SK-N-SH (cell line): ENCODE measurements at regions not wholly inside any gene's neighbourhood (a gene's known extent, or its start where the extent isn't known, plus 50 kb on each side); places are given as distances from the start of the nearest gene placed in this dataset.

Source experiments
- CTCF ChIA-PET: fragments of 300-600, 350-600 bp; formaldehyde crosslinking; extraction: SDS; loops from one replicate; lab custom pipeline; 2021; lab: Yijun Ruan, JAX
- POLR2A ChIA-PET: fragments of 350-600 bp; sonication (Branson Sonifier 250); formaldehyde crosslinking; extraction: SDS; loops from one replicate; lab custom pipeline; 2020; ENCODE audit warnings: antibody characterized with exemption, inconsistent platforms; lab: Yijun Ruan, JAX
- DNase-seq: peaks from one replicate; pipeline ENCODE4 v3.0.0; 2012
- H2AFZ ChIP-seq: fragments of 200-600 bp; sonication (generic); 2 replicates; pipeline ENCODE4 v1.8.1; 2016; ENCODE audit warnings: antibody characterized with exemption, mild to moderate bottlenecking, low read depth
- H3F3A ChIP-seq: fragments of 200-600 bp; sonication (generic); replicated peaks from 2 replicates; pipeline ENCODE3; 2016; ENCODE audit warnings: antibody characterized with exemption, mild to moderate bottlenecking; ENCODE audit not compliant: insufficient read depth
- H3K27ac ChIP-seq, 2 experiments: fragments of 200-500 bp in 1 of 2; fragments of 200-600 bp in 1 of 2; sonication (Bioruptor generic) in 1 of 2; sonication (generic), shearing (Covaris generic) in 1 of 2; 2 replicates each; pipeline versions ENCODE4 v1.5.1 to v1.6.1; 2014 to 2016; ENCODE audit warnings: low read depth in 2 of 2, inconsistent platforms in 1 of 2, low read length in 1 of 2, mild to moderate bottlenecking in 1 of 2, mixed read lengths in 1 of 2
- H3K27me3 ChIP-seq: fragments of 200-600 bp; sonication (generic), shearing (Covaris generic); 2 replicates; pipeline ENCODE4 v1.6.1; 2016; ENCODE audit warnings: mixed run types; ENCODE audit not compliant: insufficient read depth
- H3K36me3 ChIP-seq, 2 experiments: fragments of 200-500 bp in 1 of 2; fragments of 200-600 bp in 1 of 2; sonication (Bioruptor generic) in 1 of 2; sonication (generic) in 1 of 2; replicated peaks in 1 of 2; 2 replicates each; pipeline versions ENCODE3 to v1.5.1; 2014 to 2016; ENCODE audit warnings: low read length in 1 of 2, mild to moderate bottlenecking in 1 of 2; ENCODE audit not compliant: insufficient read depth in 2 of 2, control insufficient read depth in 1 of 2
- H3K4me1 ChIP-seq, 2 experiments: fragments of 200-500 bp in 1 of 2; fragments of 200-600 bp in 1 of 2; sonication (Bioruptor generic) in 1 of 2; sonication (generic), shearing (Covaris generic) in 1 of 2; 2 replicates each; pipeline versions ENCODE4 v1.5.1 to v1.6.1; 2014 to 2016; ENCODE audit warnings: low read depth in 1 of 2, low read length in 1 of 2, mixed run types in 1 of 2; ENCODE audit not compliant: insufficient read depth in 2 of 2, control insufficient read depth in 1 of 2
- H3K4me2 ChIP-seq: fragments of 200-600 bp; sonication (generic), shearing (Covaris generic); 2 replicates; pipeline ENCODE4 v1.6.1; 2017; ENCODE audit warnings: mixed run types
- H3K4me3 ChIP-seq, 2 experiments: fragments of 200-500 bp in 1 of 2; fragments of 200-600 bp in 1 of 2; sonication (Bioruptor generic) in 1 of 2; sonication (generic), shearing (Covaris generic) in 1 of 2; 2 replicates each; pipeline versions ENCODE4 v1.5.1 to v1.8.1; 2014 to 2016; ENCODE audit warnings: low read depth in 2 of 2, inconsistent platforms in 1 of 2, low read length in 1 of 2, mild to moderate bottlenecking in 1 of 2, mixed read lengths in 1 of 2, moderate library complexity in 1 of 2
- H3K79me2 ChIP-seq: fragments of 200-600 bp; sonication (generic); 2 replicates; pipeline ENCODE4 v1.8.1; 2017; ENCODE audit warnings: mild to moderate bottlenecking; ENCODE audit not compliant: insufficient read depth
- H3K9ac ChIP-seq: fragments of 200-600 bp; sonication (generic); 2 replicates; pipeline ENCODE4 v1.6.1; 2017; ENCODE audit warnings: mixed run types
- H3K9me2 ChIP-seq: fragments of 200-600 bp; sonication (generic); 2 replicates; pipeline ENCODE4 v1.6.1; 2017; ENCODE audit warnings: mixed run types
- H3K9me3 ChIP-seq: fragments of 200-600 bp; sonication (generic); 2 replicates; pipeline ENCODE4 v1.6.1; 2017; ENCODE audit warnings: mixed run types, mild to moderate bottlenecking, moderate library complexity
- H4K20me1 ChIP-seq: fragments of 200-600 bp; sonication (generic); 2 replicates; pipeline ENCODE4 v1.6.1; 2017; ENCODE audit warnings: mild to moderate bottlenecking, mixed run types; ENCODE audit not compliant: insufficient read depth
- CTCF ChIP-seq: fragments of 200-600 bp; sonication (generic); IDR thresholded peaks from 2 replicates; pipeline ENCODE4 v1.6.1; 2017; ENCODE audit warnings: antibody characterized with exemption, mild to moderate bottlenecking, moderate library complexity
- ELF1 ChIP-seq: IDR thresholded peaks from 2 replicates; pipeline ENCODE4 v1.4.0; 2012
- EP300 ChIP-seq, 2 experiments: IDR thresholded peaks; 2 replicates each; pipeline versions ENCODE4 v1.4.0 to v1.6.1; 2012; ENCODE audit warnings: borderline replicate concordance in 1 of 2, low read depth in 1 of 2, low read length in 1 of 2
- EZH2phosphoT487 ChIP-seq: fragments of 200-600 bp; sonication (generic); IDR thresholded peaks from 2 replicates; pipeline ENCODE4 v1.6.1; 2017; ENCODE audit warnings: low read depth, mixed run types, mild to moderate bottlenecking, antibody characterized with exemption, moderate library complexity, borderline replicate concordance
- FOSL2 ChIP-seq: IDR thresholded peaks from 2 replicates; pipeline ENCODE4 v1.4.0; 2012; ENCODE audit warnings: low read depth, mild to moderate bottlenecking, moderate library complexity, borderline replicate concordance
- FOXJ3 ChIP-seq: sonication (generic); formaldehyde crosslinking; IDR thresholded peaks from 2 replicates; pipeline ENCODE4 v1.5.1; 2020; ENCODE audit warnings: mild to moderate bottlenecking, missing genetic modification reagents
- FOXM1 ChIP-seq: IDR thresholded peaks from 2 replicates; pipeline ENCODE4 v1.4.0; 2012; ENCODE audit warnings: low read depth, mild to moderate bottlenecking
- GABPA ChIP-seq: IDR thresholded peaks from 2 replicates; pipeline ENCODE4 v1.4.0; 2012; ENCODE audit warnings: low read depth, mild to moderate bottlenecking
- GATA2 ChIP-seq: sonication (generic); formaldehyde crosslinking; IDR thresholded peaks from 2 replicates; pipeline ENCODE4 v1.5.0; 2020; ENCODE audit warnings: mild to moderate bottlenecking, missing genetic modification reagents
- MAX ChIP-seq: IDR thresholded peaks from 2 replicates; pipeline ENCODE4 v1.4.0; 2012; ENCODE audit warnings: low read depth
- MEF2A ChIP-seq: IDR thresholded peaks from 2 replicates; pipeline ENCODE4 v1.4.0; 2012; ENCODE audit warnings: low read depth, borderline replicate concordance
- MXI1 ChIP-seq: IDR thresholded peaks from 2 replicates; pipeline ENCODE4 v1.6.1; 2012; ENCODE audit warnings: mild to moderate bottlenecking, low read depth, low read length, improper control_type of control experiment
- NRF1 ChIP-seq: IDR thresholded peaks from 2 replicates; pipeline ENCODE4 v1.6.1; 2012; ENCODE audit warnings: low read depth, mild to moderate bottlenecking, low read length
- RAD21 ChIP-seq: IDR thresholded peaks from 2 replicates; pipeline ENCODE4 v1.6.1; 2012; ENCODE audit warnings: mild to moderate bottlenecking, low read length
- RCOR1 ChIP-seq: fragments of 150-350 bp; IDR thresholded peaks from 2 replicates; pipeline ENCODE4 v1.6.1; 2017; ENCODE audit warnings: antibody characterized with exemption, low read length
- REST ChIP-seq: IDR thresholded peaks from 2 replicates; pipeline ENCODE4 v1.6.1; 2012; ENCODE audit warnings: mild to moderate bottlenecking, low read depth, low read length, moderate library complexity
- RXRA ChIP-seq: IDR thresholded peaks from 2 replicates; pipeline ENCODE4 v1.4.0; 2012; ENCODE audit warnings: low read depth, mild to moderate bottlenecking, borderline replicate concordance
- TAF1 ChIP-seq: IDR thresholded peaks from 2 replicates; pipeline ENCODE4 v1.6.1; 2012; ENCODE audit warnings: low read depth, mild to moderate bottlenecking, low read length, moderate library complexity, borderline replicate concordance
- USF2 ChIP-seq: fragments of 150-350 bp; IDR thresholded peaks from 2 replicates; pipeline ENCODE4 v1.6.1; 2017; ENCODE audit warnings: antibody characterized with exemption, low read length, low read depth, borderline replicate concordance
- YY1 ChIP-seq: IDR thresholded peaks from 2 replicates; pipeline ENCODE4 v1.4.0; 2012; ENCODE audit warnings: low read depth, mild to moderate bottlenecking
- WGBS: methylation state at CpG from one replicate; pipeline ENCODE4 v1.1.6; 2017; ENCODE audit warnings: low lambda C conversion rate; 5-methylcytosine and 5-hydroxymethylcytosine counted together

DNA sequence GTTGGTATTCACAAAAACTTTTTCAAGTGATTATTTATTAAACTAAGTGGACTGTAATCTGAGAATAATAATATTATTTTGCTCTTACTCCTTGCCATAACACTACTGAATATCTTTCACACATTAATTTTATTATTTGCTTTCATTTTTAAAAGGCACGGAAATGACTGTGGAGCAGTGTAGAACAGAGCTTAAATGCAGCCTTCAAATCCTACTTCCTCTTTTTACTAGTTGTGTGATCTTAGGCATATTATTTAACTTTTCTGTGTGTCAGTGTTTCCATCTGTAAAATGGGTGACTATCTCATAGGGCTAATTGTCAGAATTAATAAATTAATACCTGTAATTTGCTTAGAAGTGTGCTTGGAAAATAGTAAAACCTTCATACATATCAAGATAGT lies 55.5 kb upstream of the SLC8A1 start:
- no peak overlapping the region for H3K4me2 ChIP-seq
- no peaks in the 10 kb centered on the region for H3K9me2 ChIP-seq
- no peak overlapping the region for H3K9ac ChIP-seq
- no peaks in the 10 kb centered on the region for H3K36me3 ChIP-seq
- H3K4me3 ChIP-seq, result no peak overlapping the region
- H3F3A ChIP-seq, result no peaks in the 10 kb centered on the region
- TF ChIP-seq USF2 (no peak), RCOR1 (no peak), MXI1 (no peak), RXRA (no peak), FOXJ3 (no peak), FOSL2 (no peak), ELF1 (no peak), NRF1 (no peak), RAD21 (no peak), GATA2 (CRISPR knock-in tag) (no peak), GABPA (no peak), REST (no peak), YY1 (no peak), TAF1 (no peak), MAX (no peak), MEF2A (no peak), CTCF (no peak), FOXM1 (no peak), EZH2phosphoT487 (no peak), EP300 (IDR thresholded peaks at IDR 0.05; ENCODE audit: borderline replicate concordance in 1 of 2, low read depth in 1 of 2, low read length in 1 of 2) (no peak)
- CTCF ChIA-PET, result interaction anchor here (1.2 to 1.7 kb wide), 2 partner anchors 9 to 20 kb away, joined by 3 to 8 read pairs; no protein-coding TSS in a partner anchor
- POLR2A ChIA-PET, result no interaction called here
- no peak overlapping the region for H2AFZ ChIP-seq
- no peaks in the 10 kb centered on the region for H4K20me1 ChIP-seq
- no peak for DNase-seq
- H3K79me2 ChIP-seq, result no peaks in the 10 kb centered on the region
- H3K27me3 ChIP-seq, result no peaks in the 10 kb centered on the region
- no peak overlapping the region for H3K27ac ChIP-seq
- H3K4me1 ChIP-seq, result no peaks in the 10 kb centered on the region; a peak in 1 of 4 replicates
- no peaks in the 10 kb centered on the region for H3K9me3 ChIP-seq
- 81% methylated on average over 1 of the region's 1 CpG for WGBS
